ENCODE measurements at regions not wholly inside any gene's neighbourhood (a gene's known extent, or its start where the extent isn't known, plus 50 kb on each side); places are given as distances from the start of the nearest gene placed in this dataset.

DNA sequence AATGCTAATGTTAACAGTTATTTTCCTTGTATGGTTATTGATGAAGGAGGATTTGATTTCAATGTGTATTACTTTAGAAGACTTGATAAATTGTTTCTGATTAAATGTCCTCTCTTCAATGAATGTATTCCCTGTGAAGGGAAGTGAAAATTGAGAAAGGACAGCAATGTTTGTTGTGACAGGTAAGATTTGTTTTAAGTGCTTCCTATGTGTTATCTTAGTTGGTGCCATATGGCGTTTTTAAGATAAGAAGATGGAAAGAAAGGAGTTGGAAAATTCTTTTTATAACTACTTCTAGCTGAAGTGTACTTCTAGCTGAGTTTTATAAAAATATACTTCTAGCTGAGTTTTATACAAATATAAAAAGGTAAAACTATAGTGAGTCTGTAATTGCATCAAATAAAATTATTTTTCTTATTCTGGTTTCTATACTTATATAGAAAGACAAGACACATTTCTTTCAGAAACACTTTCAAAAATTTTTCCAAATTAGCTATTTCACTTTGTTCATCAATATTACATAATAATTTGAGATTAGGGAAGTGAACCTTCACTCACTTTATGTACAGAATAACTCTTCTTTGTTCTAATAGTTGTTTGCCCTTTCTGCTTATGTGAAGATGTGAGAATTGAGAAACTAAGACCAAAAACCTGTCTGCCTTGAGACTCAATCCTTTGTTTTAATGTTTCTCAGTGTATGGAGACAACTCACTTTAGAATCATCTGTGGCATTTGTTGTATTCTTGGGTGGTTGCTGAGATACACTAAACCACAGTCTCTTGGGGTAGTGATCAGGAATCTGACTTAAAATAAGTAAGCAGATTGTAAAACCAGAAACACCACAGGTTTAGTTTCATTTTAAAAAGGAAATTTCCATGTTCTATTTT, 382.9 kb upstream of the B3GALT2 start:
- DNase-seq (ENCODE audit: low read depth in 3 of 3) = no peak

DNA sequence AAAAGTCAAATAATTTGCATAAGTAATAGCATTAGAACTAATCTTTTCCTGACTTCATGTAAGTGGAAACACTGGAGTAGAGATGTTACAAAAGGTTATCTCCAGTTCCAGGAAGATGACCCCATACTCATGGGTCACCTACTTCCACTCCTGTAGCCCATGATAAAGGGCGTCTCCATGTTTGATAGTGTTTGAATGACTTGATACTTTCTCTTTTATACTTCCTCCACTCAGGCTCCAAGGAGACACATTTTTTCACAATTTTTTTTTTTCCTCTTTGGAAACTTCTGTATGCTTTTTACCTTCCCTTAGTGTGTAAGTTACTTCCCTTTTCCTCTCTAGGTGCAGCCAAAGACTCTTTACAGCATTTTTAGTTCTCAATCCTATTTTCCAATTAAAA, 382.1 kb upstream of the B3GALT2 start:
- no peak for DNase-seq (ENCODE audit: low read depth in 3 of 3)

DNA sequence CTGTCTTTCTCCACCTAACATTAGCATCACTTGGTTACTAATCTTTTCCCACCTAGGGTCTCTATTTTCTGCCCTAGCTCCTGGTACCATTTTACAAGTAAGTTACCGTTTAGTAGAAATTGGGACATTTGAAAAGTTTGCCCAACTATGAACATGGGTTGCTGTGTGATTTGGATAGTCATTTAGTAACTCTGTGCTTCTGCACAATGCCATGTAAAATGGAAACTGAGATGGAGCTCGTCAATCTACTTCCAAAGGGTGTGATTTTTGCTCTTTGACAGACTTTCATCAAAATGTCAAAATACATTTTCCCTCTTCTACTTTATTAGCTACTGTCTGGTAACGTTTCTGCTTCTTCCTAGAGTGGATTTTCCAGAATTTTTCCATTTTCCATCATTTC, 381.5 kb upstream of the B3GALT2 start:
- no peak for DNase-seq (ENCODE audit: low read depth in 3 of 3)

DNA sequence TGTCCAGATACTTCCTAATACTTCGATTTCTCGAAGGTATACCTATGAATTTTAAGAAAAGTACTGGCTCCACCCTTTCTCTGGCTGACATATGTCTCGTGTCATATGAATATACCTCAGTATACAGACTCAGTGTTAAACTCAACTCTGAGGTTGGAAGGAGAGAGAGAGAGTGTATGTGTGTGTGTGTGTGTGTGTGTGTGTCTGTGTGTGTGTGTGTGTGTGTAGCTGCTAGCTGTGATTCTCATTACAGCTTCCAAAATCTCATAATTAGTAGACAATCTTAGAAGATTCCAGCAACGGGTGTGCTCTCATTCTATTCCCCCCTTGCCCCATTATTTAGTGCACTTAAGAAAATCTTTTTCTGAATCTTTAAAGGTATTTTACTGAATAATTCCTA, 380.3 kb upstream of the B3GALT2 start:
- no peak for DNase-seq (ENCODE audit: low read depth in 3 of 3)

DNA sequence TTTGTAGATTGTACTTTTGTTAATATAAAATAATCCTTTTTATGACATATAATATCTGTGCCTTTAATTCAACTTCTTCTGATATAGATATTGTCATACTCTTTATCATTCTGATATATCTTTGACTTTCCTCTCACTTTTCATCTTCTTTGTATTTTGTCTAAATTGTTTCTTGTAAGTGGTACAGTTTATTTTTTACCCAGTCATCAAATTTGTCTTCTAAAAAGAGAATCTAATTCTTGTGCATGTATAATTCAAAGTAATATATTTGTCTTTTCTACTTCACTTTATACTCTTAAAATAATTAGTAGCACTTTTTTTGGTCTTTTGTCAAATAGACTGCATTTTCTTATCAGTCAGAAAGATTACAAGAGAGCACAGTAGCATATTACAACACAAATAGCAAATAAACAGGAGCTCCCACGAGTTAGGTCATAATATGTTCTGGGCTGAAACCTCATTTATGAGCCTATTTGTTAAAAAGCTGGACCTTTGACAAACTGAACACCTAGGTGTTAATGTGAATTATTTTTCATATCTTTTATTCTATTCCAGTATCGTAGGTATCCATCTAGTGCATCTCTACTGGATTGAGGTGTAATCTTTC, 379.7 kb upstream of the B3GALT2 start:
- no peak for DNase-seq (ENCODE audit: low read depth in 3 of 3)

DNA sequence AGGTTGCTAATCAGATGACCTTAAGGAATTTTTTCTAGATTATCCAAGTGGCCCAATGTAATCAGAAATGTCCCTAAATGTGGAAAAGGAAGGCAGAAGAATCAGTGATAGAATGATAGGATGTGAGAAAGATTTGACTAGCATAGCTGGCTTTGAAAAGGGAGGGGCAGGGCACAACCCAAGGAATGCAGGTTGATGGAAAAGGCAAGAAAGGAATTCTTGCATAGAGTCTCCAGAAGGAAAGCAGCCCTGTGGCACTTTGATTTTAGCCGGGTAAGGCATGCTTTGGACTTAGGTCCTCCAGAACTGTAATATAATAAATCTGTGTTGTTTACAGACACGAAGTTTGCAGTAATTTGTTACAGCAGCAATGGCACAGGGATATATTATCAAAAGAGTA, 375.7 kb upstream of the B3GALT2 start:
- DNase-seq (ENCODE audit: low read depth in 3 of 3) = no peak

DNA sequence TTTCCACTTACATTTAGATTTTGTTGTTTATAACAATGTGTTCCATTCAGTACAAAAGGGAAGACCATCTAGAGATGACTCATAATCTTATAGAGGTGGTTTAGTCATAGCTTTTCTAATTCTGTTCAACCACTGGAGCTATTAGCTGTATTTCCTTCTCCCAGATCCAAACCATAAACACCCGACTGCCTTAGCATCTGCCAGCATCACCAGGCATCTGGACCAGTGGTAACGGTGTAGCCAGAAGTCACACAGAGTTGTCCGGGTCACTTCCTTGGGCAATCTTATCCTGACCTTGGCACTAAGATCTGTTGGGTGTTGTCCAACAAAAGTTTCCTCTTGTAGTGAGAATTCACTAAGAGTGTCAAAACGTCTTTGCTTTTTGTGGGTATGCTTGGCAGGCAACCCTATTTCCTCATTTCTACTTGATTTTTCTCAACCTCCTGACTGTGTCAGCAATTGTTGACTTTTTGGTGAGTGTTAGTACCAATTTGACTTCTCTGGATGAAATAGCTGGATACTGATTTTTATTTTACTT, 372.1 kb upstream of the B3GALT2 start:
- no peak for DNase-seq (ENCODE audit: low read depth in 3 of 3)

DNA sequence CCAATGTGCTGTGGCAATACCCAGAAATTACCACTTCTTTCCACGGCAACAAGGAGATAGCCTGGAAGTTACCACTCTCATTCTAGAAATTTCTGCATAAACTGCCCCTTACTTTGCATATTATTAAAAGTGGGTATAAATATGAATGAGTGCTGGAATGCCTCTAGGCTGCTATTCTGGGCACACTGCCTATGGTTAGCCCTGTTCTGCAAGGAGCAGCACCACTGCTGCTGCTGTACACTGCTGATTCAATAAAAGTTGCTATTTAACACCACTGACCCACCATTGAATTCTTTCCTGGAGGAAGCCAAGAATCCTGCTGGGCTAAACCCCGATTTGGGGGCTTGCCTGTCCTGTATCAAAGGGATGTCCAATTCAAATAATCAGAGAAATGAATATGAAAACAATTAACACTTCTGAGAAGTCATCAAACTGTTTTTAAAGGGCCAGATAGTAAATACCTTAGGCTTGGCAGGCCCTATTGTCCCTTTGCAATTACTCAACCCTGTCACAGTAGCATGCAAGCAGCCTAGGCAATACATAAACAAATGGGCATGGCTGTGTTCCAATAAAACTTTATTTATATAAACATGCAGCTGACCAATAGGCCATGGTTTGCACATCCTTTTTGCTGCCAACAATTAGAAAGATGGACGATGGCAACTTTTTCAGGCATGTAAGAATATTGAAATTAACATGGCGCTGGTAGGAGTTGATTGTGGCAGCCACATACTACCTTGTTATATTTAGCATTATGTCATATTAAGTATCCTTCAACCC, 369.4 kb upstream of the B3GALT2 start:
- no peak for DNase-seq (ENCODE audit: low read depth in 3 of 3)

DNA sequence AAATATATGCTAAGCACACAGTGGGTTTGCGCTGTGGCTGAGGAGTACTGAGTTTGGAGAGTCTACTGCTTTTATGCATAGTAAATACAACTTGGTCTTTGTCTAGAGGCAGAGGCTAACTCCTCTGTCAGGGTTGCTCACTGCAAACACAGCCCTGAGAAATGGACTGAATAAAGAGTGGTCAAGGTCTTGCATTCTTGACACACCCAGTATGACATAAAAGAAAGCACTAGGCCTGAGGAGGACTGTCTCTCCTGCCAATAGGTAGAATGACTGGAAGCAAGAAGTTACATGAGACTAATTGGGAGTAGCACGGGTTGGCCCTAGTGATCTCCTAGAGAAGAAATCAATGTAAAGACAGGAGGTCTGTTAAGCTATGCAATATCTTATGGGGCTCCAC, 367.2 kb upstream of the B3GALT2 start:
- DNase-seq (ENCODE audit: low read depth in 3 of 3) = no peak

DNA sequence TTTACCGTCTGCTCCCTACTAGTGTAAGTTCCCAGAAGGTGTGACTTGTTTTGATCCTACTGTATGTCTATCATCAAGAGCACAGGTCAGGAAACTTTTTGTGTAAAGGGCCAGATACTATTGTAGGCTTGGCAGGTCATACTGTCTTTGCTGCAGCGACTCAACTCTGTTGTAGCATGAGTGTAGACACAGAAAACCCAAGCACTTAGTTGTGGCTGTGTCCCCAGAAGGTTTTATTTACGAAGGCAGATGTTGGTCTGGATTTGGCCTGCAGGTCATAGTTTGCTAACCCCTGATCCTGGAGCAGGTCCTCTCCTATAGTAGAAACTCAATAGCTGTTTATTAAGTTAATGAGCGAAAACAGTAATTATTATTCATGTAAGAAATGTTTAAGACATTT, 365.9 kb upstream of the B3GALT2 start:
- DNase-seq (ENCODE audit: low read depth in 3 of 3) = no peak

DNA sequence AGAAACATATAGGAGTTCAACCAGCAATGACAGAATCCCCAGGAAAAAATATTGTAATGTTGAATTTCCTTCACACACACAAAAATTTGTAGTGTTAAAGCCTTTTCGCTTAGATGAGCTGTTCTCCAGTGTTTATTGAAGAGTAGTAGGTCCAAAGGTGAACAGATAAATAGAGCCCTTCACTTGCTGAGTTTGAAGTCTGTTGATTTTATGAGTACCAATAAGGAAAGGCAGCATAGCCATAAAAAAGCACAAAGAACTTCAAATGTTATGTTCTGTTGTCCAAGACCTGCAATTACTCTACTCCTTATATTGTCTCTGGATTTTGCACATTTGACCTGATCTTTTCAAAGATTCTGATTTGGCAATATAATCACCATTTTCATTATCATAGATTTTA, 362.7 kb upstream of the B3GALT2 start:
- DNase-seq (ENCODE audit: low read depth in 3 of 3) = no peak

DNA sequence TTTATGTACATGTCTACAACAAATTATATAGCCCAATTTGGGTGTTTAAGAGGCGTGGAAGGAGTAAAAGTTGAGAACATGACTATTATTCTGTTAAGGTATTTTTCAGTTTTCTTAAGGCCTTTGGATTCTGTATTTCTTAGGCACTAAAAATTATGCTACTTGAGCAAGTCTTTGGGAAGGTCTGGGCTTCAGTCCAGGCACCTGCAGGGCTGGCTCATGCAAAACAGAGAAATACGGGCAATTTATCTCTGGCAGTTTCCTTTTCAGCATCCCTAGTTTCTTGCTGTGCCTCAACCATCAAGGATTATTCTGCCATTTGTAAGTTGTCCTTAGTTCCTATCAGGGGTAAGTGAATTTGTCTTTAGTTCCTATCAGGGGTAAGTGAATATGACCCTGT, 358.8 kb upstream of the B3GALT2 start:
- no peak for DNase-seq (ENCODE audit: low read depth in 3 of 3)

DNA sequence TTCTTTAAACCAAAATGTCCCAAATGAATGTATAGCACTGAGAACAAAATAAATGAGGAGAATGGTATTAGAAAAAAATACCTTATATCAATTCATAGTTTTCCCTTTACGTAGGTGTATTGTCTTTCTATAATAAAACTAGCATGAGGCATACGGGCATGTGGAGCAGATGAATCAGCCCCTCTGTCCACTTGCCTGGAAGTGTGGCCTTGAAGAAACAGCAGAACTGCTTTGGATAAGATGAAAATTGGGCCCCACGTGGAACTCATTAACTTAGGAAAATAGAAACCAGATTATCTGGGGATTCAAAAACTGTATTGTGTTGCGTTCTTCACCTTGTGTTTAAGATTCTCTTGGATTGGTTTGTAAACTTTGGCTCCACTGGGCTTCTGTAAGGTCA, 356.8 kb upstream of the B3GALT2 start:
- no peak for DNase-seq (ENCODE audit: low read depth in 3 of 3)

DNA sequence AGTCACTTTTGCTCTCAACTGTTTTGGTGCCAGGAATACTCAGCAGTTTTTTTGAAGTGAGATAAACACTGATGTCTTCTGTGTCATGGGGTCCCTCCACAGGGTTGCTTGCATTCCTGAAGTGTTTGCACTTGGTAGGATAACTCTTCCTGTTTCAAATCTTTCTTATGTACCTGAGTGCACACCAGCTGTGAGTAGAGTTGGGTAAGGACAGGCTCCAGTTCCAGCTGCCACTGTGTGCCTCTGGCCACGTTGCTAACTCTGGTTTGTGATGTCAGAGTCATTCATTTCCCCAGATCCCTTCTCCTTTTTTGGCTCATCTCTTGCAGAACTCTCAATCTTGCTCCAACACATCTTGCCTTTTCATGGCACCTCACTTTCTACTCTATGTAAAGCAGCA, 356.3 kb upstream of the B3GALT2 start:
- DNase-seq (ENCODE audit: low read depth in 3 of 3) = no peak

DNA sequence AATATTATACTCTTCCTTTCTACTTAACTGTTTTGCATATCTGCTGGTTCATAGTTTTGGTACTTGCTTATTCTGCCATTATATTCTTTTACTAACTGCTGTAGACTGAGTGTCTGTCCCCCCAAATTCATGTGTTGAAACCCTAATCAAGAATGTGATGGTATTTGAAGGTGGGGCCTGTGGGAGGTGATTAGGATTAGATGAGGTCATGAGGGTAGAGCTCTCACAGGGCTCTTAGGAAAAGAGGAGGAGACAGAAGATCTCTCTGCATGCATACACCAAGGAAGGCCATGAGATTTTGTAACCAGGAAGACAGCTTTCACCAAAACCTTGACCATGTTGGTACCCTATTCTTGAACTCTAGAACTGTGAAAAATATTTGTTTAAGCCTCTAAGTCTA, 354.1 kb upstream of the B3GALT2 start:
- DNase-seq (ENCODE audit: low read depth in 3 of 3) = no peak

DNA sequence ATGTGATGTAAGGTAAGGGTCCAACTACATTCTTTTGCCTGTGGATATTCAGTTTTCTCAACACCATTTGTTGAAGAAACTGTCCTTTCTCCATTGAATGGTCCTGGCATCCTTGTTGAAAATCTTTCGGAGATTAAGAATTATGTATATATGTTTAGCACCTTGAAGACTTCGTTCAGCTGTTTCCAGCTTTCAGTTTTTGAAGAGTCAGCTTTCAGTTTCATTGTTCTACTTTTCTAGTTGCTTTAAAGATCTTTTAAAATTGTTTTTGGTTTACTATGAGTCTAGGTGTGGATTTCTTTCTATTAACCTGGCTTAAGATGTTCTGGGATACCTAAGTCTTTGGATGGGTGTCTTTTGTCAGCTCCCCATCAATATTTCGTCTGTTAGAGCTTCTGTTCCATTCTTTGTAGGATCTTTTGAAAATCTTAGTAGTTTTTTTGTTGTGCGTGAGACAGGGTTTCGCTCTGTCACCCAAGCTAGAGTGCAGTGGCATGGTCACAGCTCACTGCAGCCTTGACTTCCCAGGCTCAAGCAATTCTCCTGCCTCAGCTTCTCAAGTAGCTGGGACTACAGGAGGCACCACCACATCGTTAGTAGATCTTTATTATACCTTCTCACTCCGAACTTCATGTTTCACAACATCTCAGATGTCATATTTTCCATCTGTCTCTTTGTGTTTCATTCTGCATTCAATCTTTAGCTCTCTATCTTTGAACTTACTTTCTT, 353.5 kb upstream of the B3GALT2 start:
- no peak for DNase-seq (ENCODE audit: low read depth in 3 of 3)

DNA sequence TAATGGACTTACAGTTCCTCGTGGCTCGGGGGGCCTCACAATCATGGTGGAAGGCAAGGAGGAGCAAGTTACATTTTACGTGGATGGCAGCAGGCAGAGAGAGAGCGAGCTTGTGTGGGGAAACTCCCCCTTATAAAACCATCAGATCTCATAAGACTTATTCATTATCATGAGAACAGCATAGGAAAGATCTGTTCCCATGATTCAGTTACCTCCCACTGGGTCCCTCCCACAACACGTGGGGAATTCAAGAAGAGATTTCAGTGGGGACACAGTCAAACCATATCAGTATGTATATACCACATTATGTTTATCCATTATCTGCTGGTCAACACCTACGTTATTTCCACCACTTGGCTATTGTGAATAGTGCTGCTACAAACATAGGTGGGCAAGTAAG, 352.3 kb upstream of the B3GALT2 start:
- peak in 2 of 3 experiments; percentile 13 to 48 for DNase-seq (ENCODE audit: low read depth in 3 of 3)

DNA sequence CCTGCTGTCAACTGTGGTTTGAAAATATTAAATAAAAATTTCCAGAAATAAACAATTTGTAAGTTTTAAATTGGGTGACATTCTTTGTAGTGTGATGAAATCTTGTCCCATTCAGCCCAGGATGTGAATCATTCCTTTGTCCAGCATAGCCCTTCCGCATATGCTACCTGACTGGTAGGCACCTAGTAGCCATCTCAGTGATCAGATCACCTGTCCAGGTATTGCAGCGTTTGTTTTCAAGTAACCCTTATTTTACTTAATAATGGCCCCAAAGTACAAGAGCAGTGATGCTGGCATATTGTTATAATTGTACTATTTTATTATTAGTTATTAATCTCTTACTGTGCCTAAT, 351.6 kb upstream of the B3GALT2 start:
- no peak for DNase-seq (ENCODE audit: low read depth in 3 of 3)

DNA sequence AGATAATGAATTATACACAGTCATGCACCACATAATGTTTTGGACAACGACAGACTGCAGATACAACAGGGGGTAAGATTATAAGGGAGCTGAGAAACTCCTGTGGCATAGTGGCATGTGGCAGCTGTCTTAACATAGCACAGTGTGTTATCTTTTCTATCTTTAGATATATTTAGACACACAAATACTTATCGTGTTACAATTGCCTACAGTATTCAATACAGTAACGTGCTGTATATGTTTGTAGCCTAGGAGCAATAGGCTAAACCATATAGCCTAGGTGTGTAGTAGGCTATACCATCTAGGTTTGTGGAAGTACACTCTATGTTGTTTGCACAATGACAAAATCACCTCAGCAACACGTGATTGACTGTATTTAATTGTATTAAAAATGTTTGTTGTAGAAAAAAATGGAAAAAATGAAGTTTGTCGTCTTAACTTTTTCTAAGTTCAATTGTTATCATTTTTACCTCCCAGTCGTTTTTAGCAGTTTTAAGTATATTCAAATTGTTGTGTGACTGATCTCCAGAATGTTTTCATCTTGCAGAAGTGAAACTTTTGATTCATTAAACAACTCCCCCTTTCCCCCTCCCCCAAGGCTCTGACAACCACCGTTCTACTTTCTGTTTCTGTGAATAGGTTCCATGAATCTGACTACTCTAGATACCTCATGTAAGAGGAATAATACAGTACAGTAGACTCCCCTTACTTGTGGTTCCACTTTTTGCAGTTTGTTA, 351.0 kb upstream of the B3GALT2 start:
- DNase-seq (ENCODE audit: low read depth in 3 of 3) = peak; percentile 52 to 77 (median 61)

DNA sequence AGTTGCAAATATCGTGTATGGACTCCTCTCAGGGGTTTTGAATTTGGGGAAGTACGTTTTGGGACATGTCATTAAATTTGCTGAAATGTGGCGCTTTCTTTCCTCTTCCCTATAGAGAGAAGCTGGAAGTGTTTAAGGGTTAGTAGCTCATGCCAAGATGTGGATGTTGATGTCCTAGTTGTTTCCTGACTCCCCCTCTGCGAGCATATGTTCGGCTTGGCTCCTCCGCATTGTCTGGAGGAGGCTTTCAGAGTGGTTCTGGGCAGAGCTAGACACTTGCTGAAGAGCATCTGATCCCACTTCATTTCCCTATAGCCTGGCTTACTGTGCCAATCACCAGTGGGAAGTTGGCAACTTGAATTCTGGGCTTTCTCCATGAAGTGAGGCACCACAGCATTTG, 347.4 kb upstream of the B3GALT2 start:
- DNase-seq (ENCODE audit: low read depth in 3 of 3) = no peak

Data from stimulated activated CD4-positive, alpha-beta T cell treated with anti-CD3 and anti-CD28 coated beads, TNF-alpha, amount 100 ng/mL, for 24 hours (primary cell).